Panc1 (cell line): ENCODE measurements at regions not wholly inside any gene's neighbourhood (a gene's known extent, or its start where the extent isn't known, plus 50 kb on each side); places are given as distances from the start of the nearest gene placed in this dataset.

Experiments
- ATAC-seq: fragments of 200-7000 bp; cut with Tn5 transposase; 2 replicates; pipeline ENCODE4 v1.9.1; 2020; ENCODE audit warnings: mild to moderate bottlenecking, moderate library complexity
- BruUV-seq: library from RNA; stranded (reverse); fragments of 400-500 nt; replicated peaks from 2 replicates; lab custom pipeline; 2021; lab: Mats Ljungman, UMichigan
- CTCF ChIA-PET: fragments of 300-600 bp; sonication (Branson Sonifier 250); formaldehyde crosslinking; loops from one replicate; lab custom pipeline; 2022; ENCODE audit warnings: antibody characterized with exemption; lab: Charles Lee
- POLR2A ChIA-PET: fragments of 300-600 bp; sonication (Branson Sonifier 250); formaldehyde crosslinking; loops from one replicate; lab custom pipeline; 2022; ENCODE audit warnings: antibody characterized with exemption; lab: Charles Lee
- DNase-seq: peaks from one replicate; pipeline ENCODE4 v3.0.0-alpha.2; 2010; ENCODE audit warnings: low read depth, low spot score
- H3K27ac ChIP-seq: 2 replicates; pipeline ENCODE4 v1.5.1; 2011; ENCODE audit warnings: mild to moderate bottlenecking, low read length, inconsistent platforms
- H3K27me3 ChIP-seq: fragments of 200-500 bp; sonication (Bioruptor generic); 2 replicates; pipeline ENCODE4 v1.6.0; 2014; ENCODE audit warnings: low read length, inconsistent platforms; ENCODE audit not compliant: control insufficient read depth, insufficient read depth
- H3K36me3 ChIP-seq: fragments of 200-500 bp; sonication (Bioruptor generic); 2 replicates; pipeline ENCODE4 v1.5.1; 2014; ENCODE audit warnings: inconsistent platforms, mild to moderate bottlenecking, low read length, moderate library complexity; ENCODE audit not compliant: control insufficient read depth, insufficient read depth
- H3K4me1 ChIP-seq: 2 replicates; pipeline ENCODE4 v1.5.1; 2011; ENCODE audit warnings: inconsistent platforms, mild to moderate bottlenecking, low read length, moderate library complexity; ENCODE audit not compliant: control insufficient read depth, insufficient read depth
- H3K4me3 ChIP-seq, 2 experiments: 2 replicates each; pipeline ENCODE4 v1.5.1; 2011 to 2012; ENCODE audit warnings: low read depth in 2 of 2, low read length in 2 of 2, mild to moderate bottlenecking in 2 of 2, inconsistent platforms in 1 of 2, moderate library complexity in 1 of 2
- H3K9me3 ChIP-seq: fragments of 200-500 bp; sonication (Bioruptor generic); 2 replicates; pipeline ENCODE4 v1.5.1; 2014; ENCODE audit warnings: low read depth, mild to moderate bottlenecking, inconsistent platforms, low read length, moderate library complexity; ENCODE audit not compliant: control insufficient read depth, insufficient read depth
- POLR2AphosphoS5 ChIP-seq: IDR thresholded peaks from 2 replicates; pipeline ENCODE4 v1.6.1; 2012; ENCODE audit warnings: mild to moderate bottlenecking, low read depth, low read length, moderate library complexity
- SIN3A ChIP-seq: IDR thresholded peaks from 2 replicates; pipeline ENCODE4 v1.6.1; 2012; ENCODE audit warnings: low read depth, mild to moderate bottlenecking, low read length, moderate library complexity, borderline replicate concordance; ENCODE audit not compliant: insufficient read depth
- TCF7L2 ChIP-seq: IDR thresholded peaks from 2 replicates; pipeline ENCODE4 v1.6.1; 2011; ENCODE audit warnings: mild to moderate bottlenecking, low read depth, low read length, inconsistent platforms
- in situ Hi-C: cut with HindIII; loops from 2 replicates; pipeline ENCODE4 v1.10.0; 2016; ENCODE audit warnings: low sequenced_read_pairs, low pct_unique_long_range_greater_than_20kb
- intact Hi-C: fragments of 100-400 bp; cut with micrococcal nuclease; formaldehyde crosslinking; loops from one replicate; pipeline ENCODE4 v1.10.0; 2022; ENCODE audit not compliant: unreplicated experiment
- TF ChIP-seq, protein P1 (sequence below): fragments of 450-650 bp; IDR thresholded peaks from 2 replicates; pipeline ENCODE4 v1.5.1; 2017; ENCODE audit warnings: mild to moderate bottlenecking
- TF ChIP-seq, protein P2 (sequence below), 2 experiments: IDR thresholded peaks; 2 replicates each; pipeline ENCODE4 v1.6.1; 2011 to 2012; ENCODE audit warnings: low read depth in 2 of 2, control low read depth in 1 of 2, low read length in 1 of 2, mild to moderate bottlenecking in 1 of 2, moderate library complexity in 1 of 2; ENCODE audit not compliant: insufficient read depth in 1 of 2

DNA sequence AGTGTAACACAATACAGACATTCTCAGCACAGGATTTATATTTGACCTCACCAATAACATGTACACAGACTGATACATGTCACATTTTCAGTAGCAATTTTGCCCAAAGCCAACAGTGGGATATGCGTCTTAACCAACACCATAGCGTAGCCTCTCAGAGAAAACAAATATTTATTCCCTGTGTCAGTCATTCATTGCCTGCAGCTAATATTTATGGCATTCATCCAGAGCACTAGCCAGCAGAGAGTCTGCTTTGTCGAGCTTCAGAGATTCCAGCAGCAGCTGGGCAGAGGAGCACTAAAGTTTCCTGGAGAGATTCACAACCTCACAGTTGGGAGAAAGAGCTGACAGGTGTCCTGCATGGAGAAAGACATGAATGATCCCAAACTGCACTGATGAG, 400.7 kb upstream of the DAB1 start:
- DNase-seq (no peak), ATAC-seq (no peak; the same call in 1 of the 2 replicates)
- Histone ChIP-seq H3K4me1 (no peaks in the 10 kb centered on the region), H3K4me3 (no peak overlapping the region), H3K27ac (no peak overlapping the region), H3K36me3 (no peaks in the 10 kb centered on the region), H3K9me3 (no peaks in the 10 kb centered on the region), H3K27me3 (no peaks in the 10 kb centered on the region)
- intact Hi-C loops, result no loop called here
- BruUV-seq, result no TSS peak
- ChIA-PET POLR2A (no interaction called here), CTCF (no interaction called here)
- TF ChIP-seq TCF7L2 (no peak), SIN3A (no peak), POLR2AphosphoS5 (no peak)
- TF ChIP-seq, protein P1, sequence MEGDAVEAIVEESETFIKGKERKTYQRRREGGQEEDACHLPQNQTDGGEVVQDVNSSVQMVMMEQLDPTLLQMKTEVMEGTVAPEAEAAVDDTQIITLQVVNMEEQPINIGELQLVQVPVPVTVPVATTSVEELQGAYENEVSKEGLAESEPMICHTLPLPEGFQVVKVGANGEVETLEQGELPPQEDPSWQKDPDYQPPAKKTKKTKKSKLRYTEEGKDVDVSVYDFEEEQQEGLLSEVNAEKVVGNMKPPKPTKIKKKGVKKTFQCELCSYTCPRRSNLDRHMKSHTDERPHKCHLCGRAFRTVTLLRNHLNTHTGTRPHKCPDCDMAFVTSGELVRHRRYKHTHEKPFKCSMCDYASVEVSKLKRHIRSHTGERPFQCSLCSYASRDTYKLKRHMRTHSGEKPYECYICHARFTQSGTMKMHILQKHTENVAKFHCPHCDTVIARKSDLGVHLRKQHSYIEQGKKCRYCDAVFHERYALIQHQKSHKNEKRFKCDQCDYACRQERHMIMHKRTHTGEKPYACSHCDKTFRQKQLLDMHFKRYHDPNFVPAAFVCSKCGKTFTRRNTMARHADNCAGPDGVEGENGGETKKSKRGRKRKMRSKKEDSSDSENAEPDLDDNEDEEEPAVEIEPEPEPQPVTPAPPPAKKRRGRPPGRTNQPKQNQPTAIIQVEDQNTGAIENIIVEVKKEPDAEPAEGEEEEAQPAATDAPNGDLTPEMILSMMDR, result no peak
- TF ChIP-seq, protein P2, sequence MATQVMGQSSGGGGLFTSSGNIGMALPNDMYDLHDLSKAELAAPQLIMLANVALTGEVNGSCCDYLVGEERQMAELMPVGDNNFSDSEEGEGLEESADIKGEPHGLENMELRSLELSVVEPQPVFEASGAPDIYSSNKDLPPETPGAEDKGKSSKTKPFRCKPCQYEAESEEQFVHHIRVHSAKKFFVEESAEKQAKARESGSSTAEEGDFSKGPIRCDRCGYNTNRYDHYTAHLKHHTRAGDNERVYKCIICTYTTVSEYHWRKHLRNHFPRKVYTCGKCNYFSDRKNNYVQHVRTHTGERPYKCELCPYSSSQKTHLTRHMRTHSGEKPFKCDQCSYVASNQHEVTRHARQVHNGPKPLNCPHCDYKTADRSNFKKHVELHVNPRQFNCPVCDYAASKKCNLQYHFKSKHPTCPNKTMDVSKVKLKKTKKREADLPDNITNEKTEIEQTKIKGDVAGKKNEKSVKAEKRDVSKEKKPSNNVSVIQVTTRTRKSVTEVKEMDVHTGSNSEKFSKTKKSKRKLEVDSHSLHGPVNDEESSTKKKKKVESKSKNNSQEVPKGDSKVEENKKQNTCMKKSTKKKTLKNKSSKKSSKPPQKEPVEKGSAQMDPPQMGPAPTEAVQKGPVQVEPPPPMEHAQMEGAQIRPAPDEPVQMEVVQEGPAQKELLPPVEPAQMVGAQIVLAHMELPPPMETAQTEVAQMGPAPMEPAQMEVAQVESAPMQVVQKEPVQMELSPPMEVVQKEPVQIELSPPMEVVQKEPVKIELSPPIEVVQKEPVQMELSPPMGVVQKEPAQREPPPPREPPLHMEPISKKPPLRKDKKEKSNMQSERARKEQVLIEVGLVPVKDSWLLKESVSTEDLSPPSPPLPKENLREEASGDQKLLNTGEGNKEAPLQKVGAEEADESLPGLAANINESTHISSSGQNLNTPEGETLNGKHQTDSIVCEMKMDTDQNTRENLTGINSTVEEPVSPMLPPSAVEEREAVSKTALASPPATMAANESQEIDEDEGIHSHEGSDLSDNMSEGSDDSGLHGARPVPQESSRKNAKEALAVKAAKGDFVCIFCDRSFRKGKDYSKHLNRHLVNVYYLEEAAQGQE (IDR thresholded peaks at IDR 0.05; ENCODE audit: insufficient read depth in 1 of 2, low read depth in 2 of 2, low read length in 1 of 2), result no peak
- in situ Hi-C loops, result no loop called here

DNA sequence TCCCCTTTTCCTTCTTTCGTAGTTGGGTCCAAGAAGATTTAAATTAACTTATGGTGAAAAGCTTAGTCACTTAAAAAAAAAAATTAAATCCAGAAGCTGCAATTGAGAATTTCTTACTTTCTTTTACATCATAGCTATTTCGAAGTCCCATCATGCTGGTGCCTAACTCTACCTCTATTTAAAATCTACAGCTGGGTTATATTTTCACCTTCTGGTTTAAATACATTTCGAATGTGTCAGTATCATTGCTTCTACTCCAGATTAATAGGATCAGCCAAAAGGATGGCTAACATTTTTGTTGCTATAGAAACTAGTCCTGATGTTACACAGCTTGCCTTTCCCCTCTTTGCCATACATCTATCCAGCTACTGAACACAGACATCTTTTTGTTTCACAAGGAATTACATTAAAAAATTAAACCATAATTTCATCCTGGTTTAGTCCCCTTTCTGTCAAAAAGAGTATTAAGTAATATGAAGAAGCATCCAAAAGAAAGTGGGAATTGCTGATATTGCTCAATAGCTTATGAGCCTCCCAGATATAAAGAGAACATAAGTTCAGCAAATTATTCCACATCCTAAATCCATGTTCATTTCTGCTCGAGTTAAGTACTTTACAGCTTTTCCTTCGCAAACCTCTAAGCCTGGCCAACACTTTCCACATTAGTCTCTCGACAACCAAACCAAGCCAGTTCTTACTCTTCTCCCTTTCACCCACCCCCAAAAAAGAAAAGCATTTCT, 396.7 kb upstream of the DAB1 start:
- DNase-seq (no peak), ATAC-seq (no peak)
- BruUV-seq, result no TSS peak
- ChIA-PET POLR2A (no interaction called here), CTCF (no interaction called here)
- Histone ChIP-seq H3K27me3 (no peaks in the 10 kb centered on the region; the same call in 1 of the 2 replicates), H3K9me3 (no peaks in the 10 kb centered on the region), H3K4me1 (no peaks in the 10 kb centered on the region), H3K36me3 (no peaks in the 10 kb centered on the region), H3K4me3 (no peak overlapping the region), H3K27ac (no peak overlapping the region)
- intact Hi-C loops (no loop called here), in situ Hi-C loops (no loop called here)
- TF ChIP-seq SIN3A, result no peak
- TF ChIP-seq, protein P2 (IDR thresholded peaks at IDR 0.05; ENCODE audit: insufficient read depth in 1 of 2, low read depth in 2 of 2, low read length in 1 of 2), result no peak
- TF ChIP-seq, protein P1, result no peak
- TF ChIP-seq TCF7L2, result no peak
- TF ChIP-seq POLR2AphosphoS5, result no peak
